Stimulated activated CD4-positive, alpha-beta T cell treated with anti-CD3 and anti-CD28 coated beads, Interleukin-15, amount 100 ng/mL, for 1 hour (primary cell): ENCODE measurements at regions not wholly inside any gene's neighbourhood (a gene's known extent, or its start where the extent isn't known, plus 50 kb on each side); places are given as distances from the start of the nearest gene placed in this dataset.
"Not testable (repeated sequence)": the region's sequence is repeated elsewhere in the genome, so short reads cannot be mapped to it uniquely, and the experiment has no call there.

ENCODE experiments used
- DNase-seq, 2 donors: peaks; one replicate each; pipeline ENCODE4 v3.0.0-alpha.2; 2020; ENCODE audit warnings: low read depth in 1 of 2, low spot score in 1 of 2

- no peak for DNase-seq
These were observed 562.1 kb downstream of the TBC1D22A start for GRCh38 chr22:47324435-47324990.

DNA sequence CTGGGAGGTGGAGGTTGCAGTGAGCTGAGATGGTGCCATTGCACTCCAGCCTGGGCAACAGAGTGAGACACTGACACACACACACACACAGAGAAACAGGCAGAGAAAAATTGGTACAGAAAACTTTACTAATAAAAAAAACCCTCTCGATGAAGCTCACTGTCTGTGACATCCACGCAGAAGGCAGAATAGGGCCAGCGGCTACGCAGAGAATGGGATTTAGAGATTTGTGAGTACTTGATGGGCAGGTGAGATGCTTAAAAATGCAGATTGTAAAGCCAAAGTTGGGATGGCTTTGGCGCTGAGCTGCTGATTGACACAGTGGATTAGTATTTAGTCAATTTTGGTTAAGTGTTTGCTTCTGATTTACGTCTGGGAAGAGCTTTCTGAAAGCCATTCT is 561.1 kb downstream of the TBC1D22A start:
- DNase-seq, result no peak

DNA sequence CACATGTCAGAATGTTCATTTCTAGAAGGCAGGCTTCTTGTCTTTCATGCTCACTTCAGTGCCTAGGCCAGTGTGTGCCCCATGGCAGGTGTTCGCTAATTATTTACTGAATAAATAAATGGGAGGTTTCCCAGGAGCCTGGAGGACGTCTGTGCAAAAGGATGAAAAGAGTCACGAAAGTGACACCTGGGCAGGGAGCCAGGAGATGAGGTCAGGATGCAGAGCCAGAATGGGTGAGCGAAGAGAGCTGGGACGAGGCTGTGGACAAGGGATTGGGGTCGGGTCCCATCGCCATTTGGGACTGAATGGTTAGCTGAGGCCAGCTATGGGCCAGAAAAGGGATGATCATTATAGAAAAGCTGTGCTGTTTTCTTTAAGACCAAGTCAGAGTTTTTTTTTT is 560.4 kb downstream of the TBC1D22A start:
- DNase-seq, result no peak

GRCh38 chr22:47320560-47320959 is 558.1 kb downstream of the TBC1D22A start:
- DNase-seq, result no peak

DNA sequence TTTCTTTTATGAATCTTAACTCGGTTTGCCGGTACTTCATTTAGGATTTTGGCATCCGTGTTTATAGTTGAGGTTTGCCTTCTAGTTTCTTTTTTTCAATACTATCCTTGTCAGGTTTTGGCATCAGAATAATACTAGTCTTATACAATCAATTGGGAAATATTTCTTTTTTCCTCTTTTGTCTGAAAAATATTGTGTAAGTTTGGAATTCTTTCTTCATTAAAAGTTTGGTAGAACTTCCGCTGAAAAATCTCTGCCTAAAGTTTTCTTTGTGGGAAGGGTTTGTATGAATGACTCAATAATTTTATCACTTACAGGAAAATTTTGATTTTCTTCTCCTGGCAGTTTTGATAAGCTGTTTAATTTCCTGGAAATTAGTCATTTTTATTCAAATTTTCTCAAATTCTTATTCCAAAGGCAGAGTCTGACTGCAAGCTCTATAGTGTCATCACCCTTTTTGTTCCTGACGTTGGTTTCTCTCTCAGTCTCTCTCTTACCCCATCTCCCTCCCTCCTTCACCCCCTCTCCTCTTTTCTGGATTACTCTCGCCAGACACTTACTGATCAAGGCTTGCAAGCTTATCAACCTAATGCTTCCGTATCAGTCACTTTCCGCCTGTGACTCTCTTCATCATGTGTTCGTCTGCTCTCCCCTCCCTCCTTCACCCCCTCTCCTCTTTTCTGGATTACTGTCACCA is 555.7 kb downstream of the TBC1D22A start:
- DNase-seq, result no peak

DNA sequence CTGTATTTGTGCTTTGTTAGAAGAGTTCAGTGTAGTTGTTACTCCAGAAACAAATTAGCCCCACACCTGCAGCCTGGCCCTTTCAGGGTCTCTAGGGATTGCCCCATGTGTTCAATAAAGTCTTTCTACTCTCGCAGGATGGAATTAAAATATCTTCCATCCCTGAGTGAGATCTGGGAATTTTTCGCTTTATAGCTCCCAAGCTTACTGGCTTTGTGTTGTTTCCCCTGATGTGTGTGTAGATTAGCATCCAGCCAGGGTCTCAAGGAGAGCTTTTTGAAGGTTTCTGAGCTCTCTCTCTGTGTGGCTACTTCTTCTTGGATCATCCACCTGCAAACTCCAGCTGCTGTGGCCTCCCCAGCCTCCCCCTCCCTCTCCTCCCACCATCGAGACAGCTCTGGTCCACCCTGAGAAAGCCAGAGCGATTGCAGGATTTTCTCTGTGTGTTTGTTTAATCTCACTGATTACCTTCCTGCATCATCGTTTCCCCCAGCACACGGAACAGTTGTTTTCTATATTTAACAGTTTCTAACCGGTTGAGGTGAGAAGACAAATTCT is 553.5 kb downstream of the TBC1D22A start:
- DNase-seq, result no peak

- no peak for DNase-seq
These were observed 548.2 kb downstream of the TBC1D22A start for GRCh38 chr22:47310601-47311000.

DNA sequence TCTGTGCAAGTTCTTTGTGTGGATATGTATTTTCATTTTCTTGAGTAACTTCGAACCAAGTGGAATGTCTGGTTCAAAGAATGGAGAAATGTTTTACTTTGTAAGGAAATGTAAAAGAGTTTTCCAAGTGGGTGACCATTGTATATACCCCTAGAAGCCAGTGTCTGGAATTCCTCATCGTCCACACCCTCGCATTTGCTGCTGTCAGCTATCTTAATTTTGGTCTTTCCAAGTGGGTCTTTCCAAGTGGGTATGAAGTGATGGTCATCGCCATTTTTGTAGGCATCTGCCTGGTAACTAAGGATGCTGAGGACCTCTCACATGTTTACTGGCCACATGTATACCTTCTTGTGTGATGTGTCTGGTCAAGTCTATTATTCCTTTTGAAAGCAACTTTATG is 547.5 kb downstream of the TBC1D22A start:
- no peak for DNase-seq

GRCh38 chr22:47309476-47309875 is 547.0 kb downstream of the TBC1D22A start:
- DNase-seq, result no peak

DNA sequence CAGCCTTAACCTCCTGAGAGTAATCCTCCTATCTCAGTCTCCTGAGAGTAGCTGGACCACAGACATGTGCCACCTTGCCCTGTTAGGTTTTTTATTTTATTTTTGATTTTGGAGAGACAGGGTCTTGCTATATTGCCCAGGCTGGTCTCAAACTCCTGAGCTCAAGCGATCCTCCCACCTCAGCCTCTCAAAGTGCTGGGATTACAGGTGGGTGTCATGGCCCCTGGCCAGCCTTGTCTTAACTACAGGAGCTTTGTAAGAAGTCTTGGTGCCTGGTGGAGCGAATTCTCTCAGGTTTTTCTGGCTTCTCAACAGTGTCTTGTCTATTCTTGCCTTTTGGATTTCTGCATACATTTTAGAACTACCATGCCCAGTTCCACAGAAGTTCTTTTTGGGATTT is 546.4 kb downstream of the TBC1D22A start:
- no peak for DNase-seq

GRCh38 chr22:47307822-47308221 is 545.4 kb downstream of the TBC1D22A start:
- no peak for DNase-seq

- no peak for DNase-seq
These were observed 544.9 kb downstream of the TBC1D22A start for GRCh38 chr22:47307326-47307725.

DNA sequence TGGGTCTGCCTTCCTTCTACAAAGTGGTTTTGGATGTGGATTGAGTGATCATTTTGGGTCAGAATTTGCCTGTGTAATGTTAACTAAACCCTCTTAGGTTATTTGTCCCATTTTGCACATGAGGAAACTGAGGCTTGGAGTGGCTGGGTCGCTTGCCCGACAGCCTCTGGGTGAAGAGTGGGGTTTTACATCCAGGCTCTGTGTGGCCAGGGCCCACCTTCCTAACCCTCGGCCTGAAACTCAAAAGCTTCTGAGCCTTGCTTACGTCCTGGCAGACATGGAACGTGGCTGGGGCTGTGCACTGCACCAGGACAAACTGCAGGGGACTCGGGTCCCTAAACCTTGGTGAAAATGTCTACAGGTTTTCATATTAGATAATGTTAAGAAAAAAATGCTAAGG is 542.4 kb downstream of the TBC1D22A start:
- no peak for DNase-seq

DNA sequence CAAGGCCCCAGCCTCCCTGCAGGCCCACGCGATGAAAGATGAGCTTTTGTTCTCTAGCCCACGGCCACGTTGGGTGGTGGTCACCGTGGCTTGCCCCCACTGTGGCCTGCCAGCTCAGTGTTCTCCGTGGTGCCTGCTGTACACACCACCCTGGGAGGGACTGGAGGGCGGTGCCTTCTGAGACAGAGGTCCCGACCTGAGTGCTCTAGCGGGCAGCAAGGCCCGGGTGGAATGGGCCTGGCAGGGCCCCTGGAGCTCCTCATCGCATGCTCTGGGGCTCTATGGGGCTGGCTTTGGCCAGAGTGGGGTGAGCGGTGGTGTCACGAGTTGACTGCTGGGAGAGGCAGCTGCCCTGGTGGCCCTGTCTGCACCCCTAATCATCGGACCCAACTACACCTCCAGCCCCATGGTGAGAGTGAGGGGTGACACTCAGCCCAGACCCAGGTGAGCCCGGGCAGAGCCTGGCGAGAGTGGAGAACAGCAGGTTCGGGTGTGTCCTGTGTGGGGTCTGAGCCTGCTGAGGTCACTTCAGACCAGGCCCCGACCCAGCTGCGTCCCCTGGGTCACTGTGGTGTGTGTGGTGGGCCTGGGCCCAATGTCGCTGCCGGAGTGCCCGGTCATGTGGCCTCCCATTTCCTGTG is 541.9 kb downstream of the TBC1D22A start:
- no peak for DNase-seq

GRCh38 chr22:47303161-47303890 is 540.9 kb downstream of the TBC1D22A start:
- DNase-seq, result no peak

GRCh38 chr22:47302587-47302986 is 540.1 kb downstream of the TBC1D22A start:
- not testable (repeated sequence) for DNase-seq

DNA sequence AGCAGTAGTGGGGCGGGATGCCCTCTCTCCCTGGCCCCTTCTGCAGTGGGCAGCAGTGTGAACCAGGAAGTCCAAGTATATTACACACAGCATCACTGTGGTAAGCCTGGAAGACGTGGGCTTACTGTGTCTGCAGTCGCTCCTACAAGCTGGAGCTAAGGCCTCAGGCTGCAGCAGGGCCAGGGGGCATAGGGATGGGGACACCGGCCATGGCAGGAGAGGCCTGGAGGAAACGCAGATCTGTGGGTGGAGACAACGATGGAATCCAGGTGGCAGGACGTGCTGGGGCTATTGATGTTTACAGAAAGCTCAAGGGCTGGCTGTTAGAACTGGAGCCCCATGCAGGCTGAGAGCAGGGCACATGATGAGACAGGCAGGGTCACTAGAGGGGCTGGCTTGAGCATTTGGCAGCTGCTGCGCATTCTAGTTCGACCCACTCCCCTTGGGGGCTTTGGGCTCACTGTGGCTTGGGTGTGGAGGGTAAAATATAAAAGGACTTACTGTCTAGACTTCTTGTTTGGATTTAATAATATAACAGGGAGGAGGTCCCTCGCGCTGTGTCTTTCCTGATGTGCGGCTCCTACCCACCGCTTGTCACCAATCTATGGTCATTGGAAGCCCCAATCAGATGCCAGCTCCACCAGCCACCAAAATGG is 539.5 kb downstream of the TBC1D22A start:
- no peak for DNase-seq

DNA sequence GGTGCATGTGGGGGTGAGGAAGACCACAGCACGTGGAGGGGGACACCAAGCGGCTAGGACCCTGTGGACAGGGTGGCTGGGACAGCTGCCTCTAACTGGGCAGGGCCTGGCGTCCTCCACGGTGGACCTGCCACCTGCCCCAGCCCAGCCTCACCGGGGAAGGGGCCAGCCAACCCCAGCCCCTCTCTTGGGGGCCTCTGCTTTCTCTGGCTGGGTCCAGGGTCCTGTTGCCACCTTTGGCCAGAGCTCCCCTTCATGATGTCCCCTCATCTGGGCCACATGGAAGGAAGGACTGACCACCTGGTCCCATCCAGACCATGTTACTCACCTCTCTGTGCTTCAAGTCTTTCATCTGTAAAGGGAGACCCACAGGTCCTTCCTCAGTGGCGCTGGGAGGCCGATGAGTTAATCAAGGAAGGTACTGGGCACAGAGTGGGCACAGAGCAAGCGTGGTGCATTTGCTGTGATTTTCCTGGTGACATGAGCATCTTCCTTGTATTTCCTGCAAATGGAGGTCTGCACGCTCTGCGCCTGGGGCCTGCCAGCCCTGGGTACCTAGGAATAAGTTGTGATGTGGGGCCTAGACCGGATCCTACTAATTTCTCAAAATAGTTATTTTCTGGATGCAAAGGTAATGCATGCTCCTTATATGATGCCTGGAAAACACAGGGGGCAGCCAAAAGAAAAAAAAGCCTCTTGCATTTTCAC is 538.4 kb downstream of the TBC1D22A start:
- DNase-seq, result no peak

- no peak for DNase-seq
These were observed 537.6 kb downstream of the TBC1D22A start for GRCh38 chr22:47299863-47300697.
